SK-N-SH (cell line): ENCODE measurements at regions not wholly inside any gene's neighbourhood (a gene's known extent, or its start where the extent isn't known, plus 50 kb on each side); places are given as distances from the start of the nearest gene placed in this dataset.

Experiments
- CTCF ChIA-PET: fragments of 300-600, 350-600 bp; formaldehyde crosslinking; extraction: SDS; loops from one replicate; lab custom pipeline; 2021; lab: Yijun Ruan, JAX
- POLR2A ChIA-PET: fragments of 350-600 bp; sonication (Branson Sonifier 250); formaldehyde crosslinking; extraction: SDS; loops from one replicate; lab custom pipeline; 2020; ENCODE audit warnings: antibody characterized with exemption, inconsistent platforms; lab: Yijun Ruan, JAX
- DNase-seq: peaks from one replicate; pipeline ENCODE4 v3.0.0; 2012
- H2AFZ ChIP-seq: fragments of 200-600 bp; sonication (generic); 2 replicates; pipeline ENCODE4 v1.8.1; 2016; ENCODE audit warnings: antibody characterized with exemption, mild to moderate bottlenecking, low read depth
- H3F3A ChIP-seq: fragments of 200-600 bp; sonication (generic); replicated peaks from 2 replicates; pipeline ENCODE3; 2016; ENCODE audit warnings: antibody characterized with exemption, mild to moderate bottlenecking; ENCODE audit not compliant: insufficient read depth
- H3K27ac ChIP-seq, 2 experiments: fragments of 200-500 bp in 1 of 2; fragments of 200-600 bp in 1 of 2; sonication (Bioruptor generic) in 1 of 2; sonication (generic), shearing (Covaris generic) in 1 of 2; 2 replicates each; pipeline versions ENCODE4 v1.5.1 to v1.6.1; 2014 to 2016; ENCODE audit warnings: low read depth in 2 of 2, inconsistent platforms in 1 of 2, low read length in 1 of 2, mild to moderate bottlenecking in 1 of 2, mixed read lengths in 1 of 2
- H3K27me3 ChIP-seq: fragments of 200-600 bp; sonication (generic), shearing (Covaris generic); 2 replicates; pipeline ENCODE4 v1.6.1; 2016; ENCODE audit warnings: mixed run types; ENCODE audit not compliant: insufficient read depth
- H3K36me3 ChIP-seq, 2 experiments: fragments of 200-500 bp in 1 of 2; fragments of 200-600 bp in 1 of 2; sonication (Bioruptor generic) in 1 of 2; sonication (generic) in 1 of 2; replicated peaks in 1 of 2; 2 replicates each; pipeline versions ENCODE3 to v1.5.1; 2014 to 2016; ENCODE audit warnings: low read length in 1 of 2, mild to moderate bottlenecking in 1 of 2; ENCODE audit not compliant: insufficient read depth in 2 of 2, control insufficient read depth in 1 of 2
- H3K4me1 ChIP-seq, 2 experiments: fragments of 200-500 bp in 1 of 2; fragments of 200-600 bp in 1 of 2; sonication (Bioruptor generic) in 1 of 2; sonication (generic), shearing (Covaris generic) in 1 of 2; 2 replicates each; pipeline versions ENCODE4 v1.5.1 to v1.6.1; 2014 to 2016; ENCODE audit warnings: low read depth in 1 of 2, low read length in 1 of 2, mixed run types in 1 of 2; ENCODE audit not compliant: insufficient read depth in 2 of 2, control insufficient read depth in 1 of 2
- H3K4me2 ChIP-seq: fragments of 200-600 bp; sonication (generic), shearing (Covaris generic); 2 replicates; pipeline ENCODE4 v1.6.1; 2017; ENCODE audit warnings: mixed run types
- H3K4me3 ChIP-seq, 2 experiments: fragments of 200-500 bp in 1 of 2; fragments of 200-600 bp in 1 of 2; sonication (Bioruptor generic) in 1 of 2; sonication (generic), shearing (Covaris generic) in 1 of 2; 2 replicates each; pipeline versions ENCODE4 v1.5.1 to v1.8.1; 2014 to 2016; ENCODE audit warnings: low read depth in 2 of 2, inconsistent platforms in 1 of 2, low read length in 1 of 2, mild to moderate bottlenecking in 1 of 2, mixed read lengths in 1 of 2, moderate library complexity in 1 of 2
- H3K79me2 ChIP-seq: fragments of 200-600 bp; sonication (generic); 2 replicates; pipeline ENCODE4 v1.8.1; 2017; ENCODE audit warnings: mild to moderate bottlenecking; ENCODE audit not compliant: insufficient read depth
- H3K9ac ChIP-seq: fragments of 200-600 bp; sonication (generic); 2 replicates; pipeline ENCODE4 v1.6.1; 2017; ENCODE audit warnings: mixed run types
- H3K9me2 ChIP-seq: fragments of 200-600 bp; sonication (generic); 2 replicates; pipeline ENCODE4 v1.6.1; 2017; ENCODE audit warnings: mixed run types
- H3K9me3 ChIP-seq: fragments of 200-600 bp; sonication (generic); 2 replicates; pipeline ENCODE4 v1.6.1; 2017; ENCODE audit warnings: mixed run types, mild to moderate bottlenecking, moderate library complexity
- H4K20me1 ChIP-seq: fragments of 200-600 bp; sonication (generic); 2 replicates; pipeline ENCODE4 v1.6.1; 2017; ENCODE audit warnings: mild to moderate bottlenecking, mixed run types; ENCODE audit not compliant: insufficient read depth
- FOXJ3 ChIP-seq: sonication (generic); formaldehyde crosslinking; IDR thresholded peaks from 2 replicates; pipeline ENCODE4 v1.5.1; 2020; ENCODE audit warnings: mild to moderate bottlenecking, missing genetic modification reagents
- GABPA ChIP-seq: IDR thresholded peaks from 2 replicates; pipeline ENCODE4 v1.4.0; 2012; ENCODE audit warnings: low read depth, mild to moderate bottlenecking
- GATA2 ChIP-seq: sonication (generic); formaldehyde crosslinking; IDR thresholded peaks from 2 replicates; pipeline ENCODE4 v1.5.0; 2020; ENCODE audit warnings: mild to moderate bottlenecking, missing genetic modification reagents
- MAX ChIP-seq: IDR thresholded peaks from 2 replicates; pipeline ENCODE4 v1.4.0; 2012; ENCODE audit warnings: low read depth
- MEF2A ChIP-seq: IDR thresholded peaks from 2 replicates; pipeline ENCODE4 v1.4.0; 2012; ENCODE audit warnings: low read depth, borderline replicate concordance
- MXI1 ChIP-seq: IDR thresholded peaks from 2 replicates; pipeline ENCODE4 v1.6.1; 2012; ENCODE audit warnings: mild to moderate bottlenecking, low read depth, low read length, improper control_type of control experiment
- NRF1 ChIP-seq: IDR thresholded peaks from 2 replicates; pipeline ENCODE4 v1.6.1; 2012; ENCODE audit warnings: low read depth, mild to moderate bottlenecking, low read length
- RCOR1 ChIP-seq: fragments of 150-350 bp; IDR thresholded peaks from 2 replicates; pipeline ENCODE4 v1.6.1; 2017; ENCODE audit warnings: antibody characterized with exemption, low read length
- TCF12 ChIP-seq: IDR thresholded peaks from 2 replicates; pipeline ENCODE4 v1.4.0; 2012
- TEAD4 ChIP-seq: IDR thresholded peaks from 2 replicates; pipeline ENCODE4 v1.4.0; 2012; ENCODE audit warnings: mild to moderate bottlenecking, borderline replicate concordance; ENCODE audit not compliant: insufficient read depth
- WGBS: methylation state at CpG from one replicate; pipeline ENCODE4 v1.1.6; 2017; ENCODE audit warnings: low lambda C conversion rate; 5-methylcytosine and 5-hydroxymethylcytosine counted together
- TF ChIP-seq, protein P1 (sequence below): IDR thresholded peaks from 2 replicates; pipeline ENCODE4 v1.6.1; 2012; ENCODE audit warnings: mild to moderate bottlenecking, low read depth, low read length, moderate library complexity
- TF ChIP-seq, protein P2 (sequence below): IDR thresholded peaks from 2 replicates; pipeline ENCODE4; 2012

GRCh38 chr4:34108391-34108790, 2135.9 kb downstream of the ARAP2 start:
- Histone ChIP-seq H3K4me1 (no peaks in the 10 kb centered on the region; a peak in 1 of 4 replicates), H3F3A (no peaks in the 10 kb centered on the region), H3K9ac (no peak overlapping the region), H3K27me3 (no peaks in the 10 kb centered on the region), H4K20me1 (no peaks in the 10 kb centered on the region), H3K4me2 (no peak overlapping the region), H3K4me3 (no peak overlapping the region), H3K36me3 (no peaks in the 10 kb centered on the region), H3K9me3 (no peaks in the 10 kb centered on the region), H3K27ac (no peak overlapping the region), H3K9me2 (no peaks in the 10 kb centered on the region), H3K79me2 (no peaks in the 10 kb centered on the region), H2AFZ (no peak overlapping the region)
- POLR2A ChIA-PET, result no interaction called here
- CTCF ChIA-PET, result no interaction called here
- DNase-seq, result no peak
- TF ChIP-seq TCF12, result no peak

DNA sequence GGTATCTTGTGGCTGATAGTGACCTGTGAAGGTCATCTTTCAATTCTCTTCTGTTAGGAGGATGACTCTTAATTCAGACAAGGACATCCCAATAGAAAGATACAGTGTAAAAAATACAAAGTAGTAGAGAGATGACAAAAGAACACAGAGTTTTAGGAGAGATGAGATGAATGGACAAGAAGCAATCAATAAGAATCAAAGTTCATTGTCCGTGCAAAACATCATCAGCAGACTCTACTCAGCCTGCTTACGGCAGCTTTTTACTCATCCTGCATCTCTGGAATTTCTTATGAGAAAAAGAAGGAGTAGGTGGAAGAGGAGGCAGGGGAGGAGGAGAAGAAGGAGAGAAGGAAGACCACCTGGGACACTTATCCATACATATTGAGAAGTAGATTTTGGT, 2131.7 kb downstream of the ARAP2 start:
- POLR2A ChIA-PET, result no interaction called here
- Histone ChIP-seq H3K9me2 (no peaks in the 10 kb centered on the region), H3K4me1 (no peaks in the 10 kb centered on the region; a peak in 1 of 4 replicates), H3K27ac (no peak overlapping the region), H3K27me3 (no peaks in the 10 kb centered on the region), H3K4me2 (no peak overlapping the region), H2AFZ (no peak overlapping the region), H4K20me1 (no peaks in the 10 kb centered on the region), H3K79me2 (no peaks in the 10 kb centered on the region), H3F3A (no peaks in the 10 kb centered on the region), H3K9ac (no peak overlapping the region), H3K9me3 (no peaks in the 10 kb centered on the region), H3K36me3 (no peaks in the 10 kb centered on the region), H3K4me3 (no peak overlapping the region)
- no peak for DNase-seq
- WGBS, result 57% methylated on average over 2 of the region's 2 CpGs
- TF ChIP-seq GABPA (no peak), FOXJ3 (no peak), RCOR1 (no peak), TCF12 (no peak), TEAD4 (no peak), MEF2A (no peak), NRF1 (no peak), MXI1 (no peak), GATA2 (CRISPR knock-in tag) (no peak), MAX (no peak)
- TF ChIP-seq, protein P1, sequence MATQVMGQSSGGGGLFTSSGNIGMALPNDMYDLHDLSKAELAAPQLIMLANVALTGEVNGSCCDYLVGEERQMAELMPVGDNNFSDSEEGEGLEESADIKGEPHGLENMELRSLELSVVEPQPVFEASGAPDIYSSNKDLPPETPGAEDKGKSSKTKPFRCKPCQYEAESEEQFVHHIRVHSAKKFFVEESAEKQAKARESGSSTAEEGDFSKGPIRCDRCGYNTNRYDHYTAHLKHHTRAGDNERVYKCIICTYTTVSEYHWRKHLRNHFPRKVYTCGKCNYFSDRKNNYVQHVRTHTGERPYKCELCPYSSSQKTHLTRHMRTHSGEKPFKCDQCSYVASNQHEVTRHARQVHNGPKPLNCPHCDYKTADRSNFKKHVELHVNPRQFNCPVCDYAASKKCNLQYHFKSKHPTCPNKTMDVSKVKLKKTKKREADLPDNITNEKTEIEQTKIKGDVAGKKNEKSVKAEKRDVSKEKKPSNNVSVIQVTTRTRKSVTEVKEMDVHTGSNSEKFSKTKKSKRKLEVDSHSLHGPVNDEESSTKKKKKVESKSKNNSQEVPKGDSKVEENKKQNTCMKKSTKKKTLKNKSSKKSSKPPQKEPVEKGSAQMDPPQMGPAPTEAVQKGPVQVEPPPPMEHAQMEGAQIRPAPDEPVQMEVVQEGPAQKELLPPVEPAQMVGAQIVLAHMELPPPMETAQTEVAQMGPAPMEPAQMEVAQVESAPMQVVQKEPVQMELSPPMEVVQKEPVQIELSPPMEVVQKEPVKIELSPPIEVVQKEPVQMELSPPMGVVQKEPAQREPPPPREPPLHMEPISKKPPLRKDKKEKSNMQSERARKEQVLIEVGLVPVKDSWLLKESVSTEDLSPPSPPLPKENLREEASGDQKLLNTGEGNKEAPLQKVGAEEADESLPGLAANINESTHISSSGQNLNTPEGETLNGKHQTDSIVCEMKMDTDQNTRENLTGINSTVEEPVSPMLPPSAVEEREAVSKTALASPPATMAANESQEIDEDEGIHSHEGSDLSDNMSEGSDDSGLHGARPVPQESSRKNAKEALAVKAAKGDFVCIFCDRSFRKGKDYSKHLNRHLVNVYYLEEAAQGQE, result no peak
- TF ChIP-seq, protein P2, sequence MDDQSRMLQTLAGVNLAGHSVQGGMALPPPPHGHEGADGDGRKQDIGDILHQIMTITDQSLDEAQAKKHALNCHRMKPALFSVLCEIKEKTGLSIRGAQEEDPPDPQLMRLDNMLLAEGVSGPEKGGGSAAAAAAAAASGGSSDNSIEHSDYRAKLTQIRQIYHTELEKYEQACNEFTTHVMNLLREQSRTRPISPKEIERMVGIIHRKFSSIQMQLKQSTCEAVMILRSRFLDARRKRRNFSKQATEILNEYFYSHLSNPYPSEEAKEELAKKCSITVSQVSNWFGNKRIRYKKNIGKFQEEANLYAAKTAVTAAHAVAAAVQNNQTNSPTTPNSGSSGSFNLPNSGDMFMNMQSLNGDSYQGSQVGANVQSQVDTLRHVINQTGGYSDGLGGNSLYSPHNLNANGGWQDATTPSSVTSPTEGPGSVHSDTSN, result no peak
- CTCF ChIA-PET, result no interaction called here
